IMR-90 (cell line): ENCODE measurements at regions not wholly inside any gene's neighbourhood (a gene's known extent, or its start where the extent isn't known, plus 50 kb on each side); places are given as distances from the start of the nearest gene placed in this dataset.

Source experiments
- CEBPB ChIP-seq: IDR thresholded peaks from 2 replicates; pipeline ENCODE4 v1.6.1; 2012; ENCODE audit warnings: low read depth, low read length, improper control_type of control experiment
- CTCF ChIP-seq: conservative IDR thresholded peaks from 2 replicates; pipeline ENCODE4 v1.5.1; 2012; ENCODE audit warnings: mild to moderate bottlenecking, low read depth, low read length, improper control_type of control experiment
- FOS ChIP-seq: fragments of 150-350 bp; IDR thresholded peaks from 2 replicates; pipeline ENCODE4 v1.6.1; 2016; ENCODE audit warnings: low read depth, low read length
- MAFK ChIP-seq: IDR thresholded peaks from 2 replicates; pipeline ENCODE4 v1.6.1; 2012; ENCODE audit warnings: low read depth, low read length, improper control_type of control experiment
- MAZ ChIP-seq: IDR thresholded peaks from 2 replicates; pipeline ENCODE4 v1.6.1; 2012; ENCODE audit warnings: low read depth, mild to moderate bottlenecking, low read length, improper control_type of control experiment, moderate library complexity, borderline replicate concordance
- MXI1 ChIP-seq: IDR thresholded peaks from 2 replicates; pipeline ENCODE4 v1.6.1; 2012; ENCODE audit warnings: low read depth, mild to moderate bottlenecking, low read length, moderate library complexity, borderline replicate concordance
- NFE2L2 ChIP-seq: fragments of 150-350 bp; IDR thresholded peaks from 2 replicates; pipeline ENCODE4 v1.6.1; 2016; ENCODE audit warnings: low read depth, mild to moderate bottlenecking, low read length
- POLR2A ChIP-seq: IDR thresholded peaks from 2 replicates; pipeline ENCODE4 v1.6.1; 2012; ENCODE audit warnings: mild to moderate bottlenecking, low read depth, low read length
- SMC3 ChIP-seq: fragments of 150-350 bp; IDR thresholded peaks from 2 replicates; pipeline ENCODE4 v1.6.1; 2016; ENCODE audit warnings: low read depth, mild to moderate bottlenecking, antibody characterized with exemption, low read length, moderate library complexity

GRCh38 chr1:70843452-70843851 is 204.2 kb downstream of the PTGER3 start:
- TF ChIP-seq NFE2L2: no peak
- no peak for TF ChIP-seq CTCF
- no peak for TF ChIP-seq MXI1
- TF ChIP-seq MAFK: no peak
- TF ChIP-seq FOS: no peak
- TF ChIP-seq CEBPB: no peak
- no peak for TF ChIP-seq MAZ
- TF ChIP-seq POLR2A: no peak
- no peak for TF ChIP-seq SMC3
